GM23338 (cell line): ENCODE measurements at regions not wholly inside any gene's neighbourhood (a gene's known extent, or its start where the extent isn't known, plus 50 kb on each side); places are given as distances from the start of the nearest gene placed in this dataset.

ENCODE experiments used
- CREB1 ChIP-seq: fragments of 250-450 bp; sonication (Bioruptor Pico); IDR thresholded peaks from 2 replicates; pipeline ENCODE4 v1.5.0; 2020; ENCODE audit warnings: low read depth, mild to moderate bottlenecking, moderate library complexity
- EZH2 ChIP-seq: fragments of 200-600 bp; sonication (generic); IDR thresholded peaks from one replicate; pipeline ENCODE4 v1.8.0; 2017; ENCODE audit warnings: antibody characterized with exemption, mild to moderate bottlenecking, low read depth; ENCODE audit not compliant: unreplicated experiment
- EZH2phosphoT487 ChIP-seq: fragments of 200-600 bp; sonication (generic); IDR thresholded peaks from one replicate; pipeline ENCODE4 v1.8.1; 2018; ENCODE audit warnings: antibody characterized with exemption; ENCODE audit not compliant: unreplicated experiment
- JUNB ChIP-seq: IDR thresholded peaks from one replicate; pipeline ENCODE4 v1.6.1; 2016; ENCODE audit warnings: antibody characterized with exemption; ENCODE audit not compliant: unreplicated experiment
- NANOG ChIP-seq: IDR thresholded peaks from 2 replicates; pipeline ENCODE4 v1.6.1; 2016; ENCODE audit warnings: antibody characterized with exemption, borderline replicate concordance
- POLR2AphosphoS5 ChIP-seq: IDR thresholded peaks from 2 replicates; pipeline ENCODE4 v1.6.1; 2016; ENCODE audit warnings: antibody characterized with exemption, low read depth
- STAT1 ChIP-seq: IDR thresholded peaks from one replicate; pipeline ENCODE4 v1.6.1; 2016; ENCODE audit warnings: antibody characterized with exemption; ENCODE audit not compliant: unreplicated experiment
- ZNF114 ChIP-seq: fragments of 250-450 bp; sonication (Bioruptor Pico); IDR thresholded peaks from 2 replicates; pipeline ENCODE4 v1.5.0; 2020; ENCODE audit warnings: mild to moderate bottlenecking, moderate library complexity
- ZNF331 ChIP-seq: fragments of 250-450 bp; sonication (Bioruptor Pico); IDR thresholded peaks from 2 replicates; pipeline ENCODE4 v1.5.0; 2020; ENCODE audit warnings: low read depth, mild to moderate bottlenecking, moderate library complexity
- TF ChIP-seq, protein P1 (sequence below), 2 experiments: fragments of 200-600 bp in 1 of 2; sonication (generic) in 1 of 2; conservative IDR thresholded peaks; 2 replicates each; pipeline versions ENCODE4 v1.5.1 to v1.6.1; 2016 to 2017; ENCODE audit warnings: antibody characterized with exemption in 2 of 2, low read depth in 2 of 2, mild to moderate bottlenecking in 2 of 2, moderate library complexity in 1 of 2
- TF ChIP-seq, protein P2 (sequence below): IDR thresholded peaks from one replicate; pipeline ENCODE4 v1.6.1; 2018; ENCODE audit warnings: antibody characterized with exemption; ENCODE audit not compliant: unreplicated experiment
- TF ChIP-seq, protein P3 (sequence below): IDR thresholded peaks from 2 replicates; pipeline ENCODE4 v1.6.1; 2016; ENCODE audit warnings: antibody characterized with exemption
- TF ChIP-seq, protein P4 (sequence below): fragments of 250-450 bp; sonication (Bioruptor Pico); IDR thresholded peaks from 2 replicates; pipeline ENCODE4 v1.5.0; 2020; ENCODE audit warnings: mild to moderate bottlenecking, moderate library complexity

DNA sequence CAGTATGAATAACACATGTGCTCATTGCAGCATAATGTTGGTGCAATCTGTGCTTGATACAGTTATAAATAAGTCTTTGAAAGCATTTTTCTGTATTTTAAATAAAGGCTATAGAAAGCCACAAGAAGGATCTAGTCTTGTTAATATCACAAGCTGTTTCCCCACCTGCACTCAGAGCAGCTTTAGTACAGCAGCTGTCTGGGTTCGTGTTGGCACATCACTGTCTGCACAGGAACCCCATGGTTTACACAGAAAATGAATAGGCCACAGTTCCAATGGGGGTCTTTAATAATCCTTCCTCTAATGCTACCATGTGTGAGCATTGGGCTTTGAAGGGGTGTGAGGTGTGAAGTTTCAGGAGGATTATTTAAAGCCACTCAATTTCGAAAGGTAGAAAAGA, 2269.7 kb downstream of the MAT2B start:
- TF ChIP-seq, protein P1, sequence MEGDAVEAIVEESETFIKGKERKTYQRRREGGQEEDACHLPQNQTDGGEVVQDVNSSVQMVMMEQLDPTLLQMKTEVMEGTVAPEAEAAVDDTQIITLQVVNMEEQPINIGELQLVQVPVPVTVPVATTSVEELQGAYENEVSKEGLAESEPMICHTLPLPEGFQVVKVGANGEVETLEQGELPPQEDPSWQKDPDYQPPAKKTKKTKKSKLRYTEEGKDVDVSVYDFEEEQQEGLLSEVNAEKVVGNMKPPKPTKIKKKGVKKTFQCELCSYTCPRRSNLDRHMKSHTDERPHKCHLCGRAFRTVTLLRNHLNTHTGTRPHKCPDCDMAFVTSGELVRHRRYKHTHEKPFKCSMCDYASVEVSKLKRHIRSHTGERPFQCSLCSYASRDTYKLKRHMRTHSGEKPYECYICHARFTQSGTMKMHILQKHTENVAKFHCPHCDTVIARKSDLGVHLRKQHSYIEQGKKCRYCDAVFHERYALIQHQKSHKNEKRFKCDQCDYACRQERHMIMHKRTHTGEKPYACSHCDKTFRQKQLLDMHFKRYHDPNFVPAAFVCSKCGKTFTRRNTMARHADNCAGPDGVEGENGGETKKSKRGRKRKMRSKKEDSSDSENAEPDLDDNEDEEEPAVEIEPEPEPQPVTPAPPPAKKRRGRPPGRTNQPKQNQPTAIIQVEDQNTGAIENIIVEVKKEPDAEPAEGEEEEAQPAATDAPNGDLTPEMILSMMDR (conservative IDR thresholded peaks at IDR 0.05; ENCODE audit: low read depth in 2 of 2) = no peak
- TF ChIP-seq, protein P2, sequence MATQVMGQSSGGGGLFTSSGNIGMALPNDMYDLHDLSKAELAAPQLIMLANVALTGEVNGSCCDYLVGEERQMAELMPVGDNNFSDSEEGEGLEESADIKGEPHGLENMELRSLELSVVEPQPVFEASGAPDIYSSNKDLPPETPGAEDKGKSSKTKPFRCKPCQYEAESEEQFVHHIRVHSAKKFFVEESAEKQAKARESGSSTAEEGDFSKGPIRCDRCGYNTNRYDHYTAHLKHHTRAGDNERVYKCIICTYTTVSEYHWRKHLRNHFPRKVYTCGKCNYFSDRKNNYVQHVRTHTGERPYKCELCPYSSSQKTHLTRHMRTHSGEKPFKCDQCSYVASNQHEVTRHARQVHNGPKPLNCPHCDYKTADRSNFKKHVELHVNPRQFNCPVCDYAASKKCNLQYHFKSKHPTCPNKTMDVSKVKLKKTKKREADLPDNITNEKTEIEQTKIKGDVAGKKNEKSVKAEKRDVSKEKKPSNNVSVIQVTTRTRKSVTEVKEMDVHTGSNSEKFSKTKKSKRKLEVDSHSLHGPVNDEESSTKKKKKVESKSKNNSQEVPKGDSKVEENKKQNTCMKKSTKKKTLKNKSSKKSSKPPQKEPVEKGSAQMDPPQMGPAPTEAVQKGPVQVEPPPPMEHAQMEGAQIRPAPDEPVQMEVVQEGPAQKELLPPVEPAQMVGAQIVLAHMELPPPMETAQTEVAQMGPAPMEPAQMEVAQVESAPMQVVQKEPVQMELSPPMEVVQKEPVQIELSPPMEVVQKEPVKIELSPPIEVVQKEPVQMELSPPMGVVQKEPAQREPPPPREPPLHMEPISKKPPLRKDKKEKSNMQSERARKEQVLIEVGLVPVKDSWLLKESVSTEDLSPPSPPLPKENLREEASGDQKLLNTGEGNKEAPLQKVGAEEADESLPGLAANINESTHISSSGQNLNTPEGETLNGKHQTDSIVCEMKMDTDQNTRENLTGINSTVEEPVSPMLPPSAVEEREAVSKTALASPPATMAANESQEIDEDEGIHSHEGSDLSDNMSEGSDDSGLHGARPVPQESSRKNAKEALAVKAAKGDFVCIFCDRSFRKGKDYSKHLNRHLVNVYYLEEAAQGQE = no peak
- TF ChIP-seq POLR2AphosphoS5 (no peak), EZH2phosphoT487 (no peak), STAT1 (no peak), JUNB (no peak), EZH2 (no peak), ZNF331 (CRISPR knock-in tag) (no peak), CREB1 (CRISPR knock-in tag) (no peak), NANOG (no peak), ZNF114 (no peak)
- TF ChIP-seq, protein P3, sequence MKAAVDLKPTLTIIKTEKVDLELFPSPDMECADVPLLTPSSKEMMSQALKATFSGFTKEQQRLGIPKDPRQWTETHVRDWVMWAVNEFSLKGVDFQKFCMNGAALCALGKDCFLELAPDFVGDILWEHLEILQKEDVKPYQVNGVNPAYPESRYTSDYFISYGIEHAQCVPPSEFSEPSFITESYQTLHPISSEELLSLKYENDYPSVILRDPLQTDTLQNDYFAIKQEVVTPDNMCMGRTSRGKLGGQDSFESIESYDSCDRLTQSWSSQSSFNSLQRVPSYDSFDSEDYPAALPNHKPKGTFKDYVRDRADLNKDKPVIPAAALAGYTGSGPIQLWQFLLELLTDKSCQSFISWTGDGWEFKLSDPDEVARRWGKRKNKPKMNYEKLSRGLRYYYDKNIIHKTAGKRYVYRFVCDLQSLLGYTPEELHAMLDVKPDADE = no peak
- TF ChIP-seq, protein P4, sequence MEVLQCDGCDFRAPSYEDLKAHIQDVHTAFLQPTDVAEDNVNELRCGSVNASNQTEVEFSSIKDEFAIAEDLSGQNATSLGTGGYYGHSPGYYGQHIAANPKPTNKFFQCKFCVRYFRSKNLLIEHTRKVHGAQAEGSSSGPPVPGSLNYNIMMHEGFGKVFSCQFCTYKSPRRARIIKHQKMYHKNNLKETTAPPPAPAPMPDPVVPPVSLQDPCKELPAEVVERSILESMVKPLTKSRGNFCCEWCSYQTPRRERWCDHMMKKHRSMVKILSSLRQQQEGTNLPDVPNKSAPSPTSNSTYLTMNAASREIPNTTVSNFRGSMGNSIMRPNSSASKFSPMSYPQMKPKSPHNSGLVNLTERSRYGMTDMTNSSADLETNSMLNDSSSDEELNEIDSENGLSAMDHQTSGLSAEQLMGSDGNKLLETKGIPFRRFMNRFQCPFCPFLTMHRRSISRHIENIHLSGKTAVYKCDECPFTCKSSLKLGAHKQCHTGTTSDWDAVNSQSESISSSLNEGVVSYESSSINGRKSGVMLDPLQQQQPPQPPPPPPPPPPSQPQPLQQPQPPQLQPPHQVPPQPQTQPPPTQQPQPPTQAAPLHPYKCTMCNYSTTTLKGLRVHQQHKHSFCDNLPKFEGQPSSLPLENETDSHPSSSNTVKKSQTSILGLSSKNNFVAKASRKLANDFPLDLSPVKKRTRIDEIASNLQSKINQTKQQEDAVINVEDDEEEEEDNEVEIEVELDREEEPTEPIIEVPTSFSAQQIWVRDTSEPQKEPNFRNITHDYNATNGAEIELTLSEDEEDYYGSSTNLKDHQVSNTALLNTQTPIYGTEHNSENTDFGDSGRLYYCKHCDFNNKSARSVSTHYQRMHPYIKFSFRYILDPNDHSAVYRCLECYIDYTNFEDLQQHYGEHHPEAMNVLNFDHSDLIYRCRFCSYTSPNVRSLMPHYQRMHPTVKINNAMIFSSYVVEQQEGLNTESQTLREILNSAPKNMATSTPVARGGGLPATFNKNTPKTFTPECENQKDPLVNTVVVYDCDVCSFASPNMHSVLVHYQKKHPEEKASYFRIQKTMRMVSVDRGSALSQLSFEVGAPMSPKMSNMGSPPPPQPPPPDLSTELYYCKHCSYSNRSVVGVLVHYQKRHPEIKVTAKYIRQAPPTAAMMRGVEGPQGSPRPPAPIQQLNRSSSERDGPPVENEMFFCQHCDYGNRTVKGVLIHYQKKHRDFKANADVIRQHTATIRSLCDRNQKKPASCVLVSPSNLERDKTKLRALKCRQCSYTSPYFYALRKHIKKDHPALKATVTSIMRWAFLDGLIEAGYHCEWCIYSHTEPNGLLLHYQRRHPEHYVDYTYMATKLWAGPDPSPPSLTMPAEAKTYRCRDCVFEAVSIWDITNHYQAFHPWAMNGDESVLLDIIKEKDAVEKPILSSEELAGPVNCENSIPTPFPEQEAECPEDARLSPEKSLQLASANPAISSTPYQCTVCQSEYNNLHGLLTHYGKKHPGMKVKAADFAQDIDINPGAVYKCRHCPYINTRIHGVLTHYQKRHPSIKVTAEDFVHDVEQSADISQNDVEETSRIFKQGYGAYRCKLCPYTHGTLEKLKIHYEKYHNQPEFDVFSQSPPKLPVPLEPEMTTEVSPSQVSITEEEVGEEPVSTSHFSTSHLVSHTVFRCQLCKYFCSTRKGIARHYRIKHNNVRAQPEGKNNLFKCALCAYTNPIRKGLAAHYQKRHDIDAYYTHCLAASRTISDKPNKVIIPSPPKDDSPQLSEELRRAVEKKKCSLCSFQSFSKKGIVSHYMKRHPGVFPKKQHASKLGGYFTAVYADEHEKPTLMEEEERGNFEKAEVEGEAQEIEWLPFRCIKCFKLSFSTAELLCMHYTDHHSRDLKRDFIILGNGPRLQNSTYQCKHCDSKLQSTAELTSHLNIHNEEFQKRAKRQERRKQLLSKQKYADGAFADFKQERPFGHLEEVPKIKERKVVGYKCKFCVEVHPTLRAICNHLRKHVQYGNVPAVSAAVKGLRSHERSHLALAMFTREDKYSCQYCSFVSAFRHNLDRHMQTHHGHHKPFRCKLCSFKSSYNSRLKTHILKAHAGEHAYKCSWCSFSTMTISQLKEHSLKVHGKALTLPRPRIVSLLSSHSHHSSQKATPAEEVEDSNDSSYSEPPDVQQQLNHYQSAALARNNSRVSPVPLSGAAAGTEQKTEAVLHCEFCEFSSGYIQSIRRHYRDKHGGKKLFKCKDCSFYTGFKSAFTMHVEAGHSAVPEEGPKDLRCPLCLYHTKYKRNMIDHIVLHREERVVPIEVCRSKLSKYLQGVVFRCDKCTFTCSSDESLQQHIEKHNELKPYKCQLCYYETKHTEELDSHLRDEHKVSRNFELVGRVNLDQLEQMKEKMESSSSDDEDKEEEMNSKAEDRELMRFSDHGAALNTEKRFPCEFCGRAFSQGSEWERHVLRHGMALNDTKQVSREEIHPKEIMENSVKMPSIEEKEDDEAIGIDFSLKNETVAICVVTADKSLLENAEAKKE = no peak
